SK-N-SH treated with all-trans-retinoic acid at 6 μM for 48 hours (cell line): ENCODE measurements at regions not wholly inside any gene's neighbourhood (a gene's known extent, or its start where the extent isn't known, plus 50 kb on each side); places are given as distances from the start of the nearest gene placed in this dataset.

Experiments used
- CSDC2 ChIP-seq: fragments of 250-450 bp; sonication (Bioruptor Pico); IDR thresholded peaks from 2 replicates; pipeline ENCODE4 v1.5.0; 2020; ENCODE audit warnings: mild to moderate bottlenecking, moderate library complexity
- SNAI2 ChIP-seq: fragments of 250-450 bp; sonication (Bioruptor Pico); IDR thresholded peaks from 2 replicates; pipeline ENCODE4 v1.5.0; 2020; ENCODE audit warnings: mild to moderate bottlenecking, moderate library complexity
- ZC3H10 ChIP-seq: fragments of 250-450 bp; sonication (Bioruptor Pico); IDR thresholded peaks from 2 replicates; pipeline ENCODE4 v1.5.1; 2021; ENCODE audit warnings: mild to moderate bottlenecking, moderate library complexity
- ZFP30 ChIP-seq: fragments of 450-650 bp; formaldehyde crosslinking; IDR thresholded peaks from 2 replicates; pipeline ENCODE4 v1.5.0; 2022; ENCODE audit warnings: mild to moderate bottlenecking, moderate library complexity

GRCh38 chr3:28149960-28150359 is 91.5 kb upstream of the CMC1 start:
- TF ChIP-seq ZFP30 (CRISPR knock-in tag): no peak
- no peak for TF ChIP-seq ZC3H10 (CRISPR knock-in tag)
- TF ChIP-seq SNAI2: no peak
- TF ChIP-seq CSDC2: no peak
